Transverse colon (tissue), 4 donors: ENCODE measurements at regions not wholly inside any gene's neighbourhood (a gene's known extent, or its start where the extent isn't known, plus 50 kb on each side); places are given as distances from the start of the nearest gene placed in this dataset.
"Not testable (repeated sequence)": the region's sequence is repeated elsewhere in the genome, so short reads cannot be mapped to it uniquely, and the experiment has no call there.

Experiments used
- DNase-seq: peaks from one replicate; pipeline ENCODE4 v3.0.0-alpha.2; 2019
- H3K27ac ChIP-seq, 4 donors: fragments of 200-600 bp; sonication (generic); 2 replicates each; pipeline ENCODE4 v1.5.1; 2016 to 2018; ENCODE audit warnings: inconsistent platforms in 4 of 4
- H3K27me3 ChIP-seq: fragments of 200-600 bp; sonication (generic); 2 replicates; pipeline ENCODE4 v1.5.1; 2017; ENCODE audit warnings: inconsistent platforms
- H3K36me3 ChIP-seq, 4 donors: fragments of 200-600 bp; sonication (generic); 2 replicates each; pipeline ENCODE4 v1.5.1; 2017 to 2019; ENCODE audit warnings: inconsistent platforms in 4 of 4
- H3K4me1 ChIP-seq, 4 donors: fragments of 200-600 bp; sonication (generic); 2 replicates each; pipeline ENCODE4 v1.5.1; 2017 to 2020; ENCODE audit warnings: inconsistent platforms in 4 of 4
- H3K4me3 ChIP-seq, 4 donors: fragments of 200-600 bp; sonication (generic); 1 replicate in 1 of 4; 2 replicates in 3 of 4; pipeline versions ENCODE4 v1.5.1 to v1.6.1; 2017 to 2019; ENCODE audit warnings: inconsistent platforms in 4 of 4
- H3K9me3 ChIP-seq, 2 donors: fragments of 200-600 bp; sonication (generic); 2 replicates each; pipeline ENCODE4 v1.5.1; 2017 to 2019; ENCODE audit warnings: inconsistent platforms in 2 of 2
- CTCF ChIP-seq, 5 experiments: fragments of 200-600 bp in 3 of 5; fragments of 450-650 bp in 2 of 5; sonication (generic) in 3 of 5; IDR thresholded peaks; 1 replicate in 2 of 5; 2 replicates in 3 of 5; pipeline ENCODE4 v1.5.1; 2016 to 2017; ENCODE audit warnings: antibody characterized with exemption in 5 of 5, inconsistent platforms in 3 of 5, mild to moderate bottlenecking in 2 of 5, moderate library complexity in 1 of 5
- EP300 ChIP-seq: sonication (generic); formaldehyde crosslinking; IDR thresholded peaks from one replicate; pipeline ENCODE4 v1.6.1; 2017; ENCODE audit warnings: antibody characterized with exemption, low read depth
- POLR2A ChIP-seq: fragments of 450-650 bp; IDR thresholded peaks from one replicate; pipeline ENCODE4 v1.6.1; 2016; ENCODE audit warnings: antibody characterized with exemption, mild to moderate bottlenecking, moderate library complexity
- POLR2AphosphoS5 ChIP-seq, 3 donors: sonication (generic); formaldehyde crosslinking; IDR thresholded peaks; one replicate each; pipeline ENCODE4 v1.6.1; 2016; ENCODE audit warnings: antibody characterized with exemption in 3 of 3
- WGBS, 2 donors: methylation state at CpG; one replicate each; pipeline ENCODE4 v1.1.5; 2018; ENCODE audit warnings: low coverage in 1 of 2; 5-methylcytosine and 5-hydroxymethylcytosine counted together
- in situ Hi-C, 4 donors: fragments of 200-750 bp; cut with MboI; loops; one replicate each; pipeline versions ENCODE4 v1.15.0 to v1.15.1; 2017; ENCODE audit warnings: low sequenced_read_pairs in 3 of 4, low pct_ligation_motif_present in 1 of 4, low pct_unique_long_range_greater_than_20kb in 1 of 4
- intact Hi-C: fragments of 100-400 bp; cut with DNase I; formaldehyde crosslinking; loops from one replicate; pipeline ENCODE4 v1.15.1; 2023; ENCODE audit warnings: low total_unique reads

DNA sequence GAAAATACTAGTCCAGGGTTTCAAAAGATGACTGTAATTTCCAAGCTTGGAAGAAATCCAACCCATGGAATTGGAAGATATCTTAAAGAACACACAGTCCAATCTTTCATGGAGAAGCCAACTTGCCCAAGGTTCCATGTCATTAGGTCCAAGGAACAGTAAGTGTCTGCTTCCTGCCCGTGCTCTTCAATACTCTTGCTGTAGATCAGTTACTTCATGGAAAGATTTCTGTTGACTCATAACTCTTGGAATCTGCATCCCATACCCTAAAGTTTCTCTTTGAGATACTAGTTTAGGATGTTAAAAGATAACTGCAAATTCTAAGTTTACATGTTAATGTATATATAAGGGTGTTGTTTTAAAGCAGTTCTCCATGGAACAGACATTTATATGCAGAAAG is 127.9 kb upstream of the SLC13A1 start:
- in situ Hi-C loops, result no loop called here

GRCh38 chr7:123324283-123324682 is 124.5 kb upstream of the SLC13A1 start:
- no peaks in the 10 kb centered on the region for H3K4me1 ChIP-seq
- intact Hi-C loops, result no loop called here
- TF ChIP-seq POLR2AphosphoS5 (IDR thresholded peaks at IDR 0.05) (no peak), POLR2A (no peak), EP300 (no peak)
- no peaks in the 10 kb centered on the region for H3K27me3 ChIP-seq
- no peak overlapping the region for H3K27ac ChIP-seq
- in situ Hi-C loops, result no loop called here
- no peak for DNase-seq
- no peak overlapping the region for H3K4me3 ChIP-seq
- no peaks in the 10 kb centered on the region for H3K36me3 ChIP-seq
- peaks cover 0 to 5% of the 10 kb centered on the region in 2 donors for H3K9me3 ChIP-seq
- 36 to 57% methylated on average over 2 of the region's 2 CpGs for WGBS, 2 donors

More for the DNA sequence above, 127.9 kb upstream of the SLC13A1 start:
- WGBS, 2 donors, result 67 to 81% methylated on average over 1 of the region's 1 CpG
- intact Hi-C loops, result no loop called here
- Histone ChIP-seq H3K4me3 (no peak overlapping the region), H3K36me3 (no peaks in the 10 kb centered on the region), H3K9me3 (peaks cover 0 to 5% of the 10 kb centered on the region in 2 donors), H3K27me3 (no peaks in the 10 kb centered on the region), H3K4me1 (no peaks in the 10 kb centered on the region), H3K27ac (no peak overlapping the region)
- no peak for DNase-seq
- TF ChIP-seq CTCF (IDR thresholded peaks at IDR 0.05), result no peak
- TF ChIP-seq POLR2AphosphoS5 (IDR thresholded peaks at IDR 0.05), result no peak
- no peak for TF ChIP-seq POLR2A
- no peak for TF ChIP-seq EP300

DNA sequence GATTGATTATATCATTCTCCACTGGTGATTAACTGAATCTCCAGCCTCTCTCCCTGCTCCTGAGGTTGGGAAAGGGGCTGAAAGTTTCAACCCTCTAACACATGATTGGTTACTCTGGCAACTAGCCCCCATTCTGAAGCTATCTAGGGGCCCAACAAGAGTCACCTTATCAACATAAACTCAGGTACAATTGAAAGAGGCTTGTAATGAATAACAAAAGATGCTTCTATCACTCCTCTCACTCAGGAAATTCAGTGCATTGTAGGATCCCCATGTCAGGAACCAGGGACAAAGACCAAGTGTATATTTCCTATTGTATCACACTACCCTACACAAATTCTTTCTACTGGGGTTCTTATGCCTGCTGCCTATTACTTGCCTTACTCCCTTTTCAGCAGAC is 123.9 kb upstream of the SLC13A1 start:
- Histone ChIP-seq H3K9me3 (peaks cover 0 to 5% of the 10 kb centered on the region in 2 donors), H3K4me3 (no peak overlapping the region), H3K36me3 (no peaks in the 10 kb centered on the region), H3K4me1 (no peaks in the 10 kb centered on the region), H3K27me3 (no peaks in the 10 kb centered on the region), H3K27ac (no peak overlapping the region)
- intact Hi-C loops (no loop called here), in situ Hi-C loops (no loop called here)
- no peak for TF ChIP-seq POLR2A
- no peak for DNase-seq

DNA sequence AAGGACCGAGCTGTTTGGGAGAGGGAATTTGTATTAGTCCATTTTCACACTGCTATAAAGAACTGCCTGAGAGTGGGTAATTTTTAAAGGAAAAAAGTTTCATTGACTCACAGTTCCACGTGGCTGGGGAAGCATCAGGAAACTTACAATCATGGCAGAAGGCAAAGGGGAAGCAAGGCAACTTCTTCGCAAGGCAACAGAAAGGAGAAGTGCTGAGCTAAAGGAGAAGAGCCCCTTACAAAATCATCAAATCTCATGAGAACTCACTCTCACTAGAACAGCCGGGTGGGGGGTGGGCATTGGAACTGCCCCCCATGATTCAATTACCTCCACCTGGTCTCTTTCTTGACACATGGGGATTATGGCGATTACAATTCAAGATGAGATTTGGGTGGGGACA is 121.8 kb upstream of the SLC13A1 start:
- H3K27me3 ChIP-seq, H3K36me3 ChIP-seq, H3K4me1 ChIP-seq, H3K4me3 ChIP-seq, intact Hi-C loops, DNase-seq, H3K27ac ChIP-seq, in situ Hi-C loops, H3K9me3 ChIP-seq: not testable (repeated sequence)
- 59 to 78% methylated on average over 3 to 5 of the region's 5 CpGs for WGBS, 2 donors

GRCh38 chr7:123319911-123320310 is 120.1 kb upstream of the SLC13A1 start:
- in situ Hi-C loops, result no loop called here
- H3K9me3 ChIP-seq, result peaks cover 0 to 5% of the 10 kb centered on the region in 2 donors
- H3K4me1 ChIP-seq, result no peaks in the 10 kb centered on the region
- H3K27me3 ChIP-seq, result no peaks in the 10 kb centered on the region
- H3K36me3 ChIP-seq, result no peaks in the 10 kb centered on the region
- no peak overlapping the region for H3K4me3 ChIP-seq
- intact Hi-C loops, result no loop called here
- H3K27ac ChIP-seq, result no peak overlapping the region
- DNase-seq, result no peak
- WGBS, 2 donors, result 84% methylated on average over 3 of the region's 3 CpGs; no CpG with 5 or more reads in 1 of the 2 donors
- TF ChIP-seq EP300 (no peak), POLR2AphosphoS5 (IDR thresholded peaks at IDR 0.05) (no peak), POLR2A (no peak), CTCF (IDR thresholded peaks at IDR 0.05) (no peak)

DNA sequence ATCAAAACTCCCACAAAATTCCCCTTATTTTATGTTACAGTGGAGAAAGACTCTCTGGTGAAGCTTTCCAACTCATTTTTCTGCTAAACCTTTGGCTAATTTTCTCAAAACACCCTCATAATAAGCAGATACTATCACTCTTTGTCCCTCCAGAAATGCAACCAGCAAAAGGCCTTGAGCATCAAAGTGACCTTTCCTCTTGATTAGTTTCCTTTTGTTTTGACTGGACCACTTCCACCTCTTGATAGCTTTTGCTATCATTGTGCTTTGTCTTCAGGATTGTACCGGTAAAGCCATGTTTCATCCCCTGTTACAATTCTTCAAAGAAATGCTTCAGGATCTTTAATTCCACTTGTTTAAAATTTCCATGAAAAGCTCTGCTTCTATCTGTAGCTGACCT is 115.1 kb upstream of the SLC13A1 start:
- Histone ChIP-seq H3K9me3 (no peaks in the 10 kb centered on the region), H3K27me3 (no peaks in the 10 kb centered on the region), H3K4me1 (no peaks in the 10 kb centered on the region), H3K36me3 (no peaks in the 10 kb centered on the region), H3K4me3 (no peak overlapping the region), H3K27ac (no peak overlapping the region)
- in situ Hi-C loops, result no loop called here
- no peak for DNase-seq
- TF ChIP-seq POLR2A (no peak), POLR2AphosphoS5 (IDR thresholded peaks at IDR 0.05) (no peak), CTCF (IDR thresholded peaks at IDR 0.05) (no peak), EP300 (no peak)
- WGBS, 2 donors, result 14 to 51% methylated on average over 1 of the region's 1 CpG
- intact Hi-C loops, result no loop called here
